ENCODE measurements at regions not wholly inside any gene's neighbourhood (a gene's known extent, or its start where the extent isn't known, plus 50 kb on each side); places are given as distances from the start of the nearest gene placed in this dataset.

DNA sequence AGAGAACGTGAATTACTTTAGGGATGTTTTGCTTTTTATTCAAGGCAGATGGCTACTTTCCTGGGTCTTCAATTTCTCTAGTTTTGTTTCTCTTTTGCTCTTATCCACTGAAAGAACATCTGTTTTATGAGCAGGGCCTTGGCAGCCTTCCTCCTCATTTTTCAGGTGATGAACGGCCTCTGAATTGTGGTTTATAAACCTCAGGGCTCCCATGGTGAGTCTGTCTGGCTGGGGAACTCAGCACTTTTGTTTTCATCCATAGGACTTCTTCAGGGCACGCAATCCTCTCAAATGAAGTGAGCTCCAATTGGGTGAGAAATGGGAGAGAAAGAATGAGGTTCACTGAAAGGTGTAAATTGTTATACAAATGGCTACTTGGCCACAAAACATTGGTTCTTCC lies 186.4 kb upstream of the ERCC4 start:
- no peaks in the 10 kb centered on the region for H3K79me1 ChIP-seq (ENCODE audit: low read depth in 1 of 2, low read length in 2 of 2)
- TF ChIP-seq, protein P1, sequence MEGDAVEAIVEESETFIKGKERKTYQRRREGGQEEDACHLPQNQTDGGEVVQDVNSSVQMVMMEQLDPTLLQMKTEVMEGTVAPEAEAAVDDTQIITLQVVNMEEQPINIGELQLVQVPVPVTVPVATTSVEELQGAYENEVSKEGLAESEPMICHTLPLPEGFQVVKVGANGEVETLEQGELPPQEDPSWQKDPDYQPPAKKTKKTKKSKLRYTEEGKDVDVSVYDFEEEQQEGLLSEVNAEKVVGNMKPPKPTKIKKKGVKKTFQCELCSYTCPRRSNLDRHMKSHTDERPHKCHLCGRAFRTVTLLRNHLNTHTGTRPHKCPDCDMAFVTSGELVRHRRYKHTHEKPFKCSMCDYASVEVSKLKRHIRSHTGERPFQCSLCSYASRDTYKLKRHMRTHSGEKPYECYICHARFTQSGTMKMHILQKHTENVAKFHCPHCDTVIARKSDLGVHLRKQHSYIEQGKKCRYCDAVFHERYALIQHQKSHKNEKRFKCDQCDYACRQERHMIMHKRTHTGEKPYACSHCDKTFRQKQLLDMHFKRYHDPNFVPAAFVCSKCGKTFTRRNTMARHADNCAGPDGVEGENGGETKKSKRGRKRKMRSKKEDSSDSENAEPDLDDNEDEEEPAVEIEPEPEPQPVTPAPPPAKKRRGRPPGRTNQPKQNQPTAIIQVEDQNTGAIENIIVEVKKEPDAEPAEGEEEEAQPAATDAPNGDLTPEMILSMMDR (conservative IDR thresholded peaks at IDR 0.05; ENCODE audit: low read depth, low read length), result no peak
- no peak for TF ChIP-seq RFX5 (IDR thresholded peaks at IDR 0.05; ENCODE audit: low read depth, low read length)
- no peak for TF ChIP-seq RAD21 (IDR thresholded peaks at IDR 0.05; ENCODE audit: low read length)
- TF ChIP-seq CHD1 (IDR thresholded peaks at IDR 0.05; ENCODE audit: low read depth, low read length), result no peak
- TF ChIP-seq FOS (IDR thresholded peaks at IDR 0.05; ENCODE audit: low read depth, low read length), result no peak
- TF ChIP-seq MAFK (IDR thresholded peaks at IDR 0.05; ENCODE audit: low read depth, low read length), result no peak
- no peak for TF ChIP-seq MAZ (IDR thresholded peaks at IDR 0.05; ENCODE audit: borderline replicate concordance, low read depth, low read length)
- TF ChIP-seq USF2 (IDR thresholded peaks at IDR 0.05; ENCODE audit: low read depth, low read length), result no peak
- TF ChIP-seq BHLHE40 (IDR thresholded peaks at IDR 0.05; ENCODE audit: low read depth, low read length), result no peak
- TF ChIP-seq RCOR1 (IDR thresholded peaks at IDR 0.05; ENCODE audit: insufficient replicate concordance, low read length), result no peak
- TF ChIP-seq ELK1 (IDR thresholded peaks at IDR 0.05; ENCODE audit: borderline replicate concordance, low read depth, low read length), result no peak
- no peak for TF ChIP-seq SMC3 (IDR thresholded peaks at IDR 0.05; ENCODE audit: low read depth, low read length)
- POLR2A ChIA-PET (ENCODE audit: unreplicated experiment), result no interaction called here
- no peaks in the 10 kb centered on the region for H4K20me1 ChIP-seq (ENCODE audit: insufficient read depth, low read length)
- no peak overlapping the region for H2BK15ac ChIP-seq (ENCODE audit: low read depth, low read length)
- H3K9me3 ChIP-seq (ENCODE audit: control insufficient read depth, insufficient read depth, low read length), result peaks cover 3% of the 10 kb centered on the region; the same call in 1 of the 2 replicates
- H3K14ac ChIP-seq (replicated peaks; ENCODE audit: low read depth, low read length), result no peak overlapping the region
- H3K56ac ChIP-seq (ENCODE audit: extremely low read depth, insufficient read depth, low read length), result no peak overlapping the region
- no peak overlapping the region for H4K8ac ChIP-seq (ENCODE audit: low read depth in 2 of 2, low read length in 2 of 2)
- BruUV-seq (replicated peaks), result no TSS peak
- no peaks in the 10 kb centered on the region for H3K36me3 ChIP-seq (ENCODE audit: control insufficient read depth, insufficient read depth, low read length)
- no peak overlapping the region for H3K23ac ChIP-seq (ENCODE audit: low read depth, low read length)
- no peak overlapping the region for H2BK5ac ChIP-seq (ENCODE audit: low read depth, low read length, poor library complexity, severe bottlenecking)
- ATAC-seq (ENCODE audit: low read depth) (no peak), DNase-seq (no peak)
- no peak overlapping the region for H3K9ac ChIP-seq (ENCODE audit: low read depth, low read length)
- H3K4me2 ChIP-seq (ENCODE audit: low read depth, low read length), result no peak overlapping the region
- 0% methylated on average over 1 of the region's 3 CpGs; no CpG with 5 or more reads in 1 of the 2 experiments for WGBS, 2 experiments (ENCODE audit: extremely low coverage in 2 of 2, insufficient read length in 1 of 2)
- CTCF ChIA-PET, result no interaction called here
- no peak overlapping the region for H3K4ac ChIP-seq (ENCODE audit: low read depth, low read length)
- H2AK9ac ChIP-seq (replicated peaks; ENCODE audit: low read depth, low read length, poor library complexity), result no peak overlapping the region
- dilution Hi-C loops (cut with HindIII; ENCODE audit: low sequenced_read_pairs, unreplicated experiment) (no loop called here), intact Hi-C loops (cut with micrococcal nuclease) (no loop called here), in situ Hi-C loops (cut with MboI; ENCODE audit: low sequenced_read_pairs) (no loop called here)
- H2AFZ ChIP-seq (replicated peaks; ENCODE audit: low read length, poor library complexity), result no peak overlapping the region
- no peak overlapping the region for H2BK20ac ChIP-seq (ENCODE audit: low read depth, low read length)
- H3K9me1 ChIP-seq (ENCODE audit: insufficient read depth, low read length), result no peaks in the 10 kb centered on the region
- no peak overlapping the region for H4K91ac ChIP-seq (ENCODE audit: insufficient read depth, low read depth, low read length)
- H3K4me1 ChIP-seq (ENCODE audit: control insufficient read depth, insufficient read depth, low read length), result no peaks in the 10 kb centered on the region
- no peak overlapping the region for H3K18ac ChIP-seq (ENCODE audit: low read depth, low read length)
- no peak overlapping the region for H3K4me3 ChIP-seq (ENCODE audit: insufficient read depth, low read depth, low read length)
- H3K27me3 ChIP-seq (ENCODE audit: control insufficient read depth, insufficient read depth, low read length), result no peaks in the 10 kb centered on the region
- H2AK5ac ChIP-seq (ENCODE audit: low read depth, low read length), result no peak overlapping the region
- H2BK120ac ChIP-seq (ENCODE audit: low read depth, low read length), result no peak overlapping the region
- H3K27ac ChIP-seq (ENCODE audit: insufficient read depth, low read length), result no peak overlapping the region
- H4K5ac ChIP-seq (ENCODE audit: low read depth, low read length), result no peak overlapping the region

Measured in IMR-90 (cell line).